AG09319 (cell line): ENCODE measurements at regions not wholly inside any gene's neighbourhood (a gene's known extent, or its start where the extent isn't known, plus 50 kb on each side); places are given as distances from the start of the nearest gene placed in this dataset.
A peak's percentile ranks its signal among the peaks of the same experiment; 100 is the strongest.
"Not testable (repeated sequence)": the region's sequence is repeated elsewhere in the genome, so short reads cannot be mapped to it uniquely, and the experiment has no call there.

ENCODE experiments used
- DNase-seq: peaks from one replicate; pipeline ENCODE4 v3.0.0-alpha.2; 2010; ENCODE audit warnings: low read depth; ENCODE audit errors: extremely low read depth
- CTCF ChIP-seq: IDR thresholded peaks from 2 replicates; pipeline ENCODE4 v1.5.1; 2011; ENCODE audit warnings: low read depth, mild to moderate bottlenecking, inconsistent platforms, low read length, moderate library complexity

GRCh38 chrX:27336466-27337091 lies 126.6 kb downstream of the PPP4R3C start:
- TF ChIP-seq CTCF, result peak; percentile 78
- DNase-seq, result no peak

- no peak for DNase-seq
- no peak for TF ChIP-seq CTCF
Measured at GRCh38 chrX:27321632-27322031, 141.5 kb downstream of the PPP4R3C start.

- no peak for TF ChIP-seq CTCF
- no peak for DNase-seq
Measured at GRCh38 chrX:27309406-27309805, 153.7 kb downstream of the PPP4R3C start.

GRCh38 chrX:27307546-27307945 lies 155.6 kb downstream of the PPP4R3C start:
- TF ChIP-seq CTCF, result no peak
- DNase-seq, result no peak

GRCh38 chrX:27292552-27292951 lies 170.6 kb downstream of the PPP4R3C start:
- DNase-seq, result not testable (repeated sequence)

- no peak for DNase-seq
- no peak for TF ChIP-seq CTCF
Measured at GRCh38 chrX:27276751-27277150, 186.4 kb downstream of the PPP4R3C start.

- no peak for TF ChIP-seq CTCF
- DNase-seq, result no peak
Measured at GRCh38 chrX:27254656-27255055, 208.5 kb downstream of the PPP4R3C start.

GRCh38 chrX:27251369-27251768 lies 211.8 kb downstream of the PPP4R3C start:
- DNase-seq, result no peak

More at GRCh38 chrX:27251369-27251768, 211.8 kb downstream of the PPP4R3C start:
- no peak for TF ChIP-seq CTCF
